Lower lobe of right lung (tissue), 2 donors: ENCODE measurements at regions not wholly inside any gene's neighbourhood (a gene's known extent, or its start where the extent isn't known, plus 50 kb on each side); places are given as distances from the start of the nearest gene placed in this dataset.
"Not testable (repeated sequence)": the region's sequence is repeated elsewhere in the genome, so short reads cannot be mapped to it uniquely, and the experiment has no call there.

ENCODE experiments used
- ATAC-seq, 2 donors: fragments of 200-7000 bp; cut with Tn5 transposase; one replicate each; pipeline ENCODE4 v1.9.1; 2020 to 2022; ENCODE audit warnings: mild to moderate bottlenecking in 2 of 2, moderate library complexity in 2 of 2
- DNase-seq: peaks from one replicate; pipeline ENCODE4 v3.0.0-alpha.2; 2020
- H3K27ac ChIP-seq: fragments of 200-600 bp; one replicate; pipeline ENCODE4 v1.8.0; 2022
- H3K27me3 ChIP-seq: fragments of 200-600 bp; one replicate; pipeline ENCODE4 v1.8.0; 2022; ENCODE audit warnings: low read depth
- H3K36me3 ChIP-seq: fragments of 200-600 bp; one replicate; pipeline ENCODE4 v1.8.0; 2022; ENCODE audit warnings: mild to moderate bottlenecking
- H3K4me1 ChIP-seq: fragments of 200-600 bp; one replicate; pipeline ENCODE4 v1.8.0; 2022
- H3K4me3 ChIP-seq: fragments of 200-600 bp; one replicate; pipeline ENCODE4 v1.8.0; 2022; ENCODE audit warnings: mild to moderate bottlenecking
- H3K9me3 ChIP-seq: fragments of 200-600 bp; one replicate; pipeline ENCODE4 v1.8.0; 2022
- CTCF ChIP-seq: fragments of 200-600 bp; IDR thresholded peaks from one replicate; pipeline ENCODE4 v1.8.0; 2022; ENCODE audit warnings: antibody characterized with exemption, mild to moderate bottlenecking
- intact Hi-C: fragments of 100-400 bp; cut with DNase I; formaldehyde crosslinking; loops from one replicate; pipeline ENCODE4 v1.11.0; 2022
- donor health status: DM: no; HTN: yes; CAD: no; lungs with severe emphysema.

- DNase-seq (no peak), ATAC-seq (no peak)
- intact Hi-C loops, result no loop called here
Measured at GRCh38 chr6:82622461-82622860, 258.8 kb downstream of the TPBG start.

GRCh38 chr6:82624251-82624650, 260.6 kb downstream of the TPBG start:
- Histone ChIP-seq H3K27ac (no peak overlapping the region), H3K4me3 (no peak overlapping the region), H3K9me3 (no peaks in the 10 kb centered on the region), H3K36me3 (no peaks in the 10 kb centered on the region), H3K27me3 (no peaks in the 10 kb centered on the region), H3K4me1 (no peaks in the 10 kb centered on the region)
- no peak for TF ChIP-seq CTCF
- DNase-seq (no peak), ATAC-seq (no peak)
- intact Hi-C loops, result no loop called here

More at GRCh38 chr6:82622461-82622860, 258.8 kb downstream of the TPBG start:
- Histone ChIP-seq H3K9me3 (no peaks in the 10 kb centered on the region), H3K4me1 (no peaks in the 10 kb centered on the region), H3K27me3 (no peaks in the 10 kb centered on the region), H3K36me3 (no peaks in the 10 kb centered on the region), H3K27ac (no peak overlapping the region), H3K4me3 (no peak overlapping the region)
- TF ChIP-seq CTCF, result no peak

- DNase-seq, H3K4me3 ChIP-seq, intact Hi-C loops, H3K9me3 ChIP-seq, H3K27me3 ChIP-seq, ATAC-seq, H3K36me3 ChIP-seq, H3K27ac ChIP-seq, H3K4me1 ChIP-seq: not testable (repeated sequence)
Measured at GRCh38 chr6:82626946-82627345, 263.3 kb downstream of the TPBG start.

- intact Hi-C loops, result no loop called here
- H3K4me3 ChIP-seq, result no peak overlapping the region
- H3K36me3 ChIP-seq, result no peaks in the 10 kb centered on the region
- no peak for DNase-seq
- no peak for TF ChIP-seq CTCF
- H3K27ac ChIP-seq, result no peak overlapping the region
- H3K4me1 ChIP-seq, result no peaks in the 10 kb centered on the region
- H3K9me3 ChIP-seq, result no peaks in the 10 kb centered on the region
- no peak for ATAC-seq
- H3K27me3 ChIP-seq, result no peaks in the 10 kb centered on the region
Measured at GRCh38 chr6:82629921-82630320, 266.3 kb downstream of the TPBG start.

GRCh38 chr6:82641677-82642076, 278.1 kb downstream of the TPBG start:
- H3K4me3 ChIP-seq, result no peak overlapping the region
- intact Hi-C loops, result no loop called here
- H3K36me3 ChIP-seq, result no peaks in the 10 kb centered on the region
- no peaks in the 10 kb centered on the region for H3K9me3 ChIP-seq
- H3K4me1 ChIP-seq, result no peaks in the 10 kb centered on the region
- no peak for TF ChIP-seq CTCF
- ATAC-seq (no peak), DNase-seq (no peak)
- H3K27ac ChIP-seq, result no peak overlapping the region
- no peaks in the 10 kb centered on the region for H3K27me3 ChIP-seq

GRCh38 chr6:82645536-82646230, 282.1 kb downstream of the TPBG start:
- DNase-seq (no peak), ATAC-seq (no peak)
- intact Hi-C loops, result no loop called here
- H3K27me3 ChIP-seq, result no peaks in the 10 kb centered on the region
- H3K9me3 ChIP-seq, result no peaks in the 10 kb centered on the region
- H3K4me1 ChIP-seq, result no peaks in the 10 kb centered on the region
- no peak overlapping the region for H3K4me3 ChIP-seq
- no peaks in the 10 kb centered on the region for H3K36me3 ChIP-seq
- no peak for TF ChIP-seq CTCF
- H3K27ac ChIP-seq, result no peak overlapping the region
